GOT3 (cell line): ENCODE measurements at regions not wholly inside any gene's neighbourhood (a gene's known extent, or its start where the extent isn't known, plus 50 kb on each side); places are given as distances from the start of the nearest gene placed in this dataset.
"Not testable (repeated sequence)": the region's sequence is repeated elsewhere in the genome, so short reads cannot be mapped to it uniquely, and the experiment has no call there.

Experiments
- DNase-seq: peaks from one replicate; lab custom pipeline; 2025; ENCODE audit warnings: mixed read lengths; lab: John Stamatoyannopoulos, UW

GRCh38 chr9:13443346-13444244, 164.1 kb upstream of the MPDZ start:
- DNase-seq = no peak

DNA sequence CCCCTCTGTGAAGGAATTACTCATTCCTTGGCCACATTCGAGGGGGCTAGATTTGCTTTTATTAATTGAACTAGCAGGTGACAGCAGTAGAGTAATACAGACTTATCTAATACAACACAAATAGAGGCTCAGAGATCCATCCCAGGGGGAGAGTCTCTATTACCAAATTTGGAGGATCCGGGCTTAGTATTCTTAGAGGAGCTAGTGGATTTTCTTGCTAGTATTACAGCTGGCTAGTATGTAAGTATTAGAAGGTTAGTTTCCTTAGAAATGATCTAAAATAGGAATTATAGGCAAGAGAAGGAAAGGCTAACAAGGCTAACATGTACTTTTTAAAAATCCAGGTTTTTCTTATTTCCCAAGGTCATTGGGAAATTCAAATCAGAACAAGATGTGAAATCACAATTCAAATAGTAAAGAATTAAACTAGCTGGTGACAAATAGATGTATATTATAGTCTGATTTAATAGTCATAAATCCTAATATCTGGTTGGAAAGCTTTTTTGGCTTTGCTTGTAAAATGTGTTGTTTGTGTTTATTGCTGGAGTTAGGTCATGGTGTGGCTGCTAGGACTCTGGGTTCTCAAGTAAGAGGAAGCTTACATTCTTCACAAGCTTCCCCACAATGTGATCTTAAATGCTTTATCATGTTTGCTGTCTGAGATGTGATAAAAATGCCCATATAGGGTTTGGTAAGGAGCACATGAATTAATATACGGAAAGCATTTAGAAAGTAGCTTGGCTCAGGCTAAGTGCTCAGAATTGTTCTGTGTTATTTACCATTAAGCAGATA, 160.4 kb upstream of the MPDZ start:
- DNase-seq = no peak

DNA sequence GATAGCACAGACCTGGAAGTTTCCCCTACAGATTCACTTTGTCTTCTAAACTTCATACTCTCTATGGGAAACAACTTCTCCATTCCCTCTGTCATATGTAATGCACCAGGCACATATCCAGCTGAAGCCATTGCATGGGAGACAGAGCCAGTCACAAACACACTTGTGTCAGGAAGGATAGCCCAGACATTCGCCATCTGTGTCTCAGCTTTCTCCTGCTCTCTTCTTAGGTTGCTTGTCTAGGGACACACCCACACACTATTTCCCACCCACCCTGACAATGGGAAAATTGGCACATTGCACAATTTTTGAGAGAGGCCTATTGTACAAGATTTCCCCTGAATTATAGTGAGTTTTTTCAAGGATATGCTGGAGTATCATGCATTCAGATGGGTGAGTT, 158.4 kb upstream of the MPDZ start:
- DNase-seq = no peak

GRCh38 chr9:13436591-13436990, 157.1 kb upstream of the MPDZ start:
- DNase-seq = no peak

DNA sequence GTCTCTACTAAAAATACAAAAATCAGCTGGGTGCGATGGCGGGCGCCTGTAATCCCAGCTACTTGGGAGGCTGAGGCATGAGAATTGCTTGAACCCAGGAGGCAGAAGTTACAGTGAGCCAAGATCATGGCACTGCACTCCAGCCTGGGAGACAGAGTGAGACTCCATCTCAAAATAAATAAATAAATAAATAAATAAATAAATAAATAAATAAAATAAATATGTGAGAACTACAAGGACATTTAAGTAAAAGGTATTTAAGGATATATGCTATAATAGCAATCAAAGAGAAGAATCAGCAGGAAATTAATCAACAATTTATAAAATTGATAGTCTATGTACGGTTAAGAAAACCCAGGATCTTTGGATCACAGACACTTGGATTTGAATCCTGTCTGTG, 154.0 kb upstream of the MPDZ start:
- not testable (repeated sequence) for DNase-seq

GRCh38 chr9:13432904-13433303, 153.4 kb upstream of the MPDZ start:
- no peak for DNase-seq

GRCh38 chr9:13431692-13432091, 152.2 kb upstream of the MPDZ start:
- DNase-seq = no peak

GRCh38 chr9:13431222-13431536, 151.7 kb upstream of the MPDZ start:
- no peak for DNase-seq

GRCh38 chr9:13430368-13431221, 151.1 kb upstream of the MPDZ start:
- no peak for DNase-seq

DNA sequence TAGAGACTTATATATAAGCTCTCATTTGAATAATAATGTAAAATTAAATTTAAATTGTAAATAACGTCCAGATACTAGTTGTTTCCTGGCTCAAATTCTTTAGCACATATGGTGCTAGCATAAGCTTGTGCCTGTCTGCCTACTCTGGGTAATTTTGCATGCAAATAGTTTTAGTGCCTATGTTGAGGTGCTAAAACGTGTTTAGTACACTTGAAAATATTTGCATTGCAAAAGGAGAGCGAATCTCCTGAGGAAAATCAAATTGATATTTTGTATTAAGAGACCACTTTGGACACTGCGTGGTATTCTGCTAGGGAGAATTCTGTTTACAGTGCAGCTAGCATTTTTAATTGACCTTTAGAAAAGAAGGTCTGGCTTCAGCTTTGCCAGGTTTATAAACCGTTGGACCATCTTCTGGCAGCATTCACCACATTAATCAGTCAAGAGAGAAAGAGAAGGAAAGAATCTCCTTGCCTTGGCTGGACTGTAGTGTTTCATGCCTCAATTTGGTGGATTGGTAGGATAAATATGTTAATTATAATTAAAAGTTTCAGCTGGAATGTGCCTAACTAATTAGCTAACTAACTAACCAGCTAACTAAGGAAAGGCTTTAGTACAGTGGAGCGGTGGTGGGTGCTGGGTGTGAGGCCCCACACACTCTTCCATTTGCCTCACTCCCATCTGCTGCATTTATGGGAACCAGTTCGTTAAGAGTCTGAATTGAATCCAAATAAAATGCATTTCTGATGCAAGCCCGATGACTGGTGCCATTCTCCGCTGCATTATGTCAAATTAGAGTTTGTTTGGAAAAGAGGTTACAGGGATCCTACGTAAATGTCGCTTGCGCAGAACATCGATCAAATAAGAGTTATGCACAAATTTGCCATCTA, 150.1 kb upstream of the MPDZ start:
- DNase-seq = no peak

DNA sequence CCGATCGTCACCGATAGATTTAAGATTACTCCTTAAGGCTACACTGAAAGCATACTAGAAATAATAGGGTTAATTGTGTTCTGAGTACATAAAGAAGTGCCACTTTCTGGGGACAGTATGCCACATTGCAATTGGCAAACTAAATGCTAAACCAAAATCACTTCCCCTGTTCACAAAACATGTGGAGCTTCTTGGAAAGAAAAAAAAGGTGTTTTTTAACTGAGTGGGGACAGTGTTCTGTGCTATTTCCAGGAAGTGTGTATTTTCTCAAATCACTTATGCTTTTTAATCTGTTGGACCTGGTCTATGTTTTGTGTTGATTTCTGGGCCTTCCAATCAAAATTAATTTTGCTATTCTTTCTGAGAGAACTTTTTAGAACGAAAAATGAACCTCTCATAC, 149.3 kb upstream of the MPDZ start:
- no peak for DNase-seq

DNA sequence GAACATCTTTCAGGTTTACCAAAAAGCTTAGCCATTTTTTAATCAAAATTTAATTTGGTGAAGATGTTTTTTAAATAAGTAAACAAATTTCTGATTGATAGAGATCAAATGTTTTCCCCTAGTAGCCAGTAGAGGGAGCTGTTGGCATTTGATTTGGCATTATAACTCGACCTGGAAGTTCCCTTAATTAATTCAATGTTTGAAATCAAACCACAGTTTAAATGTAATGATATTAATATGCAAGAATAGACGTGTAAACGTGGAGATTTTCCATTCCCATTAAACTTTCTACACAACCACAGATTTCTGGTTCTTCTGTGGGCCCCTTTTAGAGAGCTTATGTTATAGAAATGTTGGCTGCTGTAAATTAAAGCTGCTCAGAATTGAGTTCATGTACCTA, 148.1 kb upstream of the MPDZ start:
- no peak for DNase-seq

DNA sequence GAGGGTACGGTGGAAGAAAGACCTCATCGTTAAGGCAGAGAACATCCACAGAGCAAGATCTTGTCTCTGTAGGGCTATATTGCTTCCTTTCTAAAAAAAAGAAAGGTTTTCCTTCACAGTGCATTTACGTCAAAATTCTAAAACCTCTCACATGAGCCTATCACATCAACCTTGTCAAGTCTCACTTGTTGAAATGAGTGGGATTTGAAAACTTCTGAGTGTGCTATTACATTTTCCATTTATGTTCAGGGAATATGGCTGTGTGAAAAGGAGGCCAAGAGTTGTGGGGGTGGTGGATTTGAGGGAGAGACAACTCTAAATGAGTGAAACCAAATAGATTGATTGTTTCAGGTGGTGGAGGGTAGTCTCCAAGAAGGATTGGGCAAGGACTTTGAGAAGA, 147.1 kb upstream of the MPDZ start:
- no peak for DNase-seq

GRCh38 chr9:13424872-13425271, 145.4 kb upstream of the MPDZ start:
- no peak for DNase-seq

DNA sequence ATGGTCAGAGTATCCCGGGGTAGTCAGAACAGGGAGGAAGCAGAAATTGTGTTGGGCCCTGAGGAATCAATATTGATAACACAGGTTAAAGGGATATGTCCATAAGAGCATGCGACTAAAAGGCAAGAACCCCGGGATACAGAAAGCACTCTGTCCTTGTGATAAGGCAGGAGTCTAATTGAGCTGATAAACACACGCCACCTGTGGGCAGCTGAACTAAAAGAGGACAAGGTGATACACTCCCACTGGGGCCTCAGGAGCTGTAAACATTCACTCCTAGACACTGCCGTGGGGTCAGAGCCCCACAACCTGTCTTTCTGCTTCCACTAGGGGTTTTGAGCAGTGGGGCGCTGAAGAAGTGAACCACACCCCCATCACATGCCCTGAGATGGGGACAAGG, 144.7 kb upstream of the MPDZ start:
- no peak for DNase-seq

- no peak for DNase-seq
These were observed 134.9 kb upstream of the MPDZ start for GRCh38 chr9:13414349-13414748.

- no peak for DNase-seq
These were observed 132.8 kb upstream of the MPDZ start for GRCh38 chr9:13412331-13412730.

DNA sequence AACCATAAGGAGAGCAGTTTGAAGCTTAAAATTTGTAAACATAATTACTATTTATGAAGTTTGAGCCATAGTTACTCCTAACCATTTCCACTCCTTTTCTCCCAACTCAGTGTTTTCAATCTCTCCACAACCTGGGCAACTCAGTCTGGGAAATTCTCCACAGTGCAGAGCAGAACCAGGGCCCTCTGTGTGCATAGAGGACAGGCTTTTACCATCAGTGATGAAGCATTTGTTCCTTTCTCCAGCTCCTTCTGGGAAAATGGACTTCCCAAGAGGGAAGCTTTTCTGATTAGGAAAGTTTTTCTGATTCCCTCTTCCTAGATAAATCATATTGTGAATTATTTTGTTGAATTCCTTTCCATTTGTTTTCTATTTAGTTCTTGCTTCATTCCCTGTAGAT, 132.3 kb upstream of the MPDZ start:
- no peak for DNase-seq

DNA sequence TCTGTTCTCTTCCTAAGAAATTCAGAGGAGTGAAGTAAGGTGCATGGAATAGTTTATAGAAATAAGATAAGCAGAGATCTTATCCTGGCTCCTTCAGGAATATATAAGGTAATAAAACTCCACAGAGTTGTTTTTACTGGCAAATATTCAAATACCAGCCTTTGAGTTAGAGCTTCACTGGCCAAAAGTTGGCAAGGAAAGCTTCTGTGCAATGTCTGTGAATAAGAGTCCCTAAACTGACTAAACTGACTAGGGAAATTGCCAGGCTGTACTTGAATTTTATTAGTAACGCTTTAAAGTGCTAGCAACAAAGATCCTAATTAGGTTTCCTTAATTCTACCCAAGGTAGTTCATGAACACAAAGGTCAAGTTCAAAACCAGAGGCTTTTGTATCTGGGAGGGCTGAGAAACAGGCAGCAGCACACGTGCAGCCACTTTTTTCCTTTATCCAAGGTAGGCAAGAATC, 131.1 kb upstream of the MPDZ start:
- DNase-seq = no peak

- no peak for DNase-seq
These were observed 118.2 kb upstream of the MPDZ start for GRCh38 chr9:13397661-13398060.

DNA sequence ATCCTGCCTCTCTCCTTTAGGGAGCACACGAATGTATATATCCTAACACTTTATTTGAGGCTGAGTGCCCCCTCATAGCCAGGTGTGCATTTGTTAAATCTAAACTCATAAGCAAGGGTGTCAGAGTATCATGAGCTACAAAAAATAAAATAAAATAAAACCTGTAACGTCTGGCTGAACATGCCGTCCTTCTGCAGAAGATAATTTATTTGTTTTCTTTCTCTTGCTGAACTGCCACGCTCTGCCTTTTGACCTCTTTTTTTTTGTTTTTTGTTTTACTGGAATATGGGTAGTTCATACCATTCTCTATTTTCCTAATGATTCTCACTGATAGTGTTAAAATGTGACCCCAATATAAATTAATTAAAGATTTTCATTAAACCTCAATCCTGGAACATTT, 117.7 kb upstream of the MPDZ start:
- no peak for DNase-seq
